B cell (primary cell): ENCODE measurements at regions not wholly inside any gene's neighbourhood (a gene's known extent, or its start where the extent isn't known, plus 50 kb on each side); places are given as distances from the start of the nearest gene placed in this dataset.

Experiments used
- CTCF ChIP-seq: fragments of 200-600 bp; IDR thresholded peaks from one replicate; pipeline ENCODE4 v1.8.0; 2022; ENCODE audit warnings: antibody characterized with exemption, mild to moderate bottlenecking
- EZH2 ChIP-seq: IDR thresholded peaks from 2 replicates; pipeline ENCODE4 v1.6.1; 2012; ENCODE audit warnings: borderline replicate concordance, low read depth, mild to moderate bottlenecking, moderate library complexity, low read length; ENCODE audit not compliant: insufficient read depth, poor library complexity, severe bottlenecking

DNA sequence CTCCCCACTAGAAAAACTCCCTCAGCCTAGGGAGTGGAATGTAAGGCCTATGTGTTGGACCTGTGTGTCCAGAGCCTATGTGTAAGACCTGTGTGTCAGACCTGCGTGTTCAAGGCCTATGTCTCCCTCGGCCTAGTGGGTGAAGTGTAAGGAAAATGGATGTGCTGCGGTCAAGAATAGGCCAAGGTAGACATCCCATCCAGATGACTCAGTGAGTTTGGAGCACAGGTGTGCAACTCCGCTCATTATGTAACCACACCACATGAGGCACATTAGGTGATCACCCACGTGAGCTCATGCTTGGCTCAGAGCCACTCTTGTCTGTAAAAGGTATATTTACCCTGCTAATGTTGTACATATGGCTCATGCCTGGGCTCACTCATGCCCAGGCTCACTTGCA lies 565.3 kb upstream of the CRIM1 start:
- TF ChIP-seq CTCF = no peak
- TF ChIP-seq EZH2 = no peak
